ENCODE measurements at regions not wholly inside any gene's neighbourhood (a gene's known extent, or its start where the extent isn't known, plus 50 kb on each side); places are given as distances from the start of the nearest gene placed in this dataset.

DNA sequence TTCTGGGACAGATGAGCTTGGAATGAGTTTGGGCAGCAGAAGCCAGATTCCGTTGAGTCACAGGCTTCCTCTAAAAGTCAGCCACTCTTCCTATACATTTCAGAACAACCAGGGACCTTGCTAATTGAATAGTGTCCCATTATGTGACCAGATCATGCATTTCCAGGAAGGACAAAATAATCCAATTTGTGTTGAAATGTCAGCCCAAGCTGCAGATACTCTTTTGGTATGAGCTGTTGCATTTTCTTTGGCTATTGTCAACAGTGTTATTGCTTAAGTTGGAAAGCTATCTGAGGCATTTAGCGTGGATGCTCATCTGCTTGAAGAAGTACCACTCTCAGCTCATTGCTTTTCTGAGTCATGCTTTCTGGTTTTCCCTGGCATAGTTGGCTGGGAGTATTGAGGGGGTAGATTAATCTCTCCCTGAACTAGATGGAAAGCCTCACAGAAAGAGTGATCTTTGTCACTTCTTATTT lies 223.7 kb upstream of the HABP2 start:
- Histone ChIP-seq H3F3A (ENCODE audit: insufficient read depth, low read depth) (peaks cover 20% of the 10 kb centered on the region), H3K36me3 (ENCODE audit: low read depth) (no peaks in the 10 kb centered on the region), H3K27ac (no peak overlapping the region), H3K4me2 (no peak overlapping the region), H3K4me3 (no peak overlapping the region), H2AFZ (no peak overlapping the region), H3K9me3 (ENCODE audit: insufficient read depth, low read depth) (0 out of 2 replicates have a peak, but pooled peaks cover 4% of the 10 kb centered on the region), H3K4me1 (replicated peaks; ENCODE audit: insufficient read depth) (peaks cover 21% of the 10 kb centered on the region), H3K27me3 (ENCODE audit: insufficient read depth, low read depth) (no peaks in the 10 kb centered on the region), H4K20me1 (ENCODE audit: insufficient read depth) (no peaks in the 10 kb centered on the region), H3K9me2 (ENCODE audit: insufficient read depth) (no peaks in the 10 kb centered on the region), H3K79me2 (ENCODE audit: low read depth) (no peaks in the 10 kb centered on the region)
- no peak for TF ChIP-seq EZH2 (IDR thresholded peaks at IDR 0.05; ENCODE audit: low read depth)
- TF ChIP-seq, protein P1, sequence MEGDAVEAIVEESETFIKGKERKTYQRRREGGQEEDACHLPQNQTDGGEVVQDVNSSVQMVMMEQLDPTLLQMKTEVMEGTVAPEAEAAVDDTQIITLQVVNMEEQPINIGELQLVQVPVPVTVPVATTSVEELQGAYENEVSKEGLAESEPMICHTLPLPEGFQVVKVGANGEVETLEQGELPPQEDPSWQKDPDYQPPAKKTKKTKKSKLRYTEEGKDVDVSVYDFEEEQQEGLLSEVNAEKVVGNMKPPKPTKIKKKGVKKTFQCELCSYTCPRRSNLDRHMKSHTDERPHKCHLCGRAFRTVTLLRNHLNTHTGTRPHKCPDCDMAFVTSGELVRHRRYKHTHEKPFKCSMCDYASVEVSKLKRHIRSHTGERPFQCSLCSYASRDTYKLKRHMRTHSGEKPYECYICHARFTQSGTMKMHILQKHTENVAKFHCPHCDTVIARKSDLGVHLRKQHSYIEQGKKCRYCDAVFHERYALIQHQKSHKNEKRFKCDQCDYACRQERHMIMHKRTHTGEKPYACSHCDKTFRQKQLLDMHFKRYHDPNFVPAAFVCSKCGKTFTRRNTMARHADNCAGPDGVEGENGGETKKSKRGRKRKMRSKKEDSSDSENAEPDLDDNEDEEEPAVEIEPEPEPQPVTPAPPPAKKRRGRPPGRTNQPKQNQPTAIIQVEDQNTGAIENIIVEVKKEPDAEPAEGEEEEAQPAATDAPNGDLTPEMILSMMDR (conservative IDR thresholded peaks at IDR 0.05): no peak
- ChIA-PET CTCF (no interaction called here), POLR2A (ENCODE audit: unreplicated experiment) (no interaction called here)
- BruUV-seq (replicated peaks): no TSS peak
- intact Hi-C loops (cut with micrococcal nuclease; ENCODE audit: unreplicated experiment): no loop called here
- DNase-seq: peak in 1 of 2 experiments; percentile 43

DNA sequence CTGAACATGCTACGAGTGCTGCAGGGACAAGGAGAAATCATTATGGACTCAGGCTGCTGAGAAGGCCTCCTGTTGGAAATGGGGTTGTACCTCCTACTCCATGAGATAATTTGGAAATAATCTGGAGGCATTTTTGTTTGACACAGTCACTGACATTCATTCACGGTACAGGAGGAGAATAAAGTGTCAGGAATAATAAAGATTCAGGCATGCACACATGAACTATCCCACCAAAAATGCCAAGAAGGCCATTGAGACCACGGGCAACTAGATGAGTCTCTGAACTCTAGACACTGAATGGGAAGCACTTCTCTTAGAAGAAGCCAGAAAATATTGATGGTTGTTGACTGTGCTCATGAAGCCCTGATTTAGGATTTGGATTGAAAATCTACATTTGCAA lies 220.9 kb upstream of the HABP2 start:
- TF ChIP-seq, protein P1 (conservative IDR thresholded peaks at IDR 0.05): no peak
- no TSS peak for BruUV-seq (replicated peaks)

GRCh38 chr10:113333313-113333712 lies 219.5 kb upstream of the HABP2 start:
- DNase-seq: no peak
- Histone ChIP-seq H3K4me2 (no peak overlapping the region), H4K20me1 (ENCODE audit: insufficient read depth) (no peaks in the 10 kb centered on the region), H3K27me3 (ENCODE audit: insufficient read depth, low read depth) (no peaks in the 10 kb centered on the region), H2AFZ (no peak overlapping the region), H3K79me2 (ENCODE audit: low read depth) (no peaks in the 10 kb centered on the region), H3K4me1 (replicated peaks; ENCODE audit: insufficient read depth) (no peaks in the 10 kb centered on the region), H3K9me3 (ENCODE audit: insufficient read depth, low read depth) (no peaks in the 10 kb centered on the region), H3K27ac (no peak overlapping the region), H3K9me2 (ENCODE audit: insufficient read depth) (no peaks in the 10 kb centered on the region), H3K4me3 (no peak overlapping the region), H3F3A (ENCODE audit: insufficient read depth, low read depth) (no peaks in the 10 kb centered on the region), H3K36me3 (ENCODE audit: low read depth) (no peaks in the 10 kb centered on the region)
- ChIA-PET CTCF (no interaction called here), POLR2A (ENCODE audit: unreplicated experiment) (no interaction called here)
- intact Hi-C loops (cut with micrococcal nuclease; ENCODE audit: unreplicated experiment): no loop called here
- no TSS peak for BruUV-seq (replicated peaks)
- TF ChIP-seq, protein P1 (conservative IDR thresholded peaks at IDR 0.05): no peak
- no peak for TF ChIP-seq EZH2 (IDR thresholded peaks at IDR 0.05; ENCODE audit: low read depth)

More for the DNA sequence above, 220.9 kb upstream of the HABP2 start:
- H3F3A ChIP-seq (ENCODE audit: insufficient read depth, low read depth): peaks cover 2% of the 10 kb centered on the region; the same call in 1 of the 2 replicates
- no peaks in the 10 kb centered on the region for H4K20me1 ChIP-seq (ENCODE audit: insufficient read depth)
- H3K4me3 ChIP-seq: no peak overlapping the region
- no peaks in the 10 kb centered on the region for H3K36me3 ChIP-seq (ENCODE audit: low read depth)
- H3K9me2 ChIP-seq (ENCODE audit: insufficient read depth): no peaks in the 10 kb centered on the region
- H3K27me3 ChIP-seq (ENCODE audit: insufficient read depth, low read depth): no peaks in the 10 kb centered on the region
- no peak for DNase-seq
- no peak overlapping the region for H3K27ac ChIP-seq
- H3K4me1 ChIP-seq (replicated peaks; ENCODE audit: insufficient read depth): peaks cover 3% of the 10 kb centered on the region
- intact Hi-C loops (cut with micrococcal nuclease; ENCODE audit: unreplicated experiment): no loop called here
- H3K79me2 ChIP-seq (ENCODE audit: low read depth): no peaks in the 10 kb centered on the region
- H3K9me3 ChIP-seq (ENCODE audit: insufficient read depth, low read depth): no peaks in the 10 kb centered on the region
- CTCF ChIA-PET: no interaction called here
- POLR2A ChIA-PET (ENCODE audit: unreplicated experiment): no interaction called here
- no peak overlapping the region for H3K4me2 ChIP-seq
- H2AFZ ChIP-seq: no peak overlapping the region

Measured in PC-9 (cell line).